ENCODE measurements at regions not wholly inside any gene's neighbourhood (a gene's known extent, or its start where the extent isn't known, plus 50 kb on each side); places are given as distances from the start of the nearest gene placed in this dataset.

GRCh38 chr13:97561182-97561581 is 127.2 kb downstream of the RAP2A start:
- DNase-seq (ENCODE audit: low read depth): no peak

GRCh38 chr13:97562962-97563361 is 129.0 kb downstream of the RAP2A start:
- DNase-seq (ENCODE audit: low read depth): no peak

- DNase-seq (ENCODE audit: low read depth): no peak
These were observed 131.0 kb downstream of the RAP2A start for GRCh38 chr13:97564956-97565355.

- no peak for DNase-seq (ENCODE audit: low read depth)
These were observed 131.9 kb downstream of the RAP2A start for GRCh38 chr13:97565906-97566305.

- DNase-seq (ENCODE audit: low read depth): no peak
These were observed 132.9 kb downstream of the RAP2A start for GRCh38 chr13:97566907-97567306.

- no peak for DNase-seq (ENCODE audit: low read depth)
These were observed 133.7 kb downstream of the RAP2A start for GRCh38 chr13:97567510-97568243.

- no peak for DNase-seq (ENCODE audit: low read depth)
These were observed 134.9 kb downstream of the RAP2A start for GRCh38 chr13:97568850-97569249.

GRCh38 chr13:97569841-97570240 is 135.9 kb downstream of the RAP2A start:
- no peak for DNase-seq (ENCODE audit: low read depth)

- no peak for DNase-seq (ENCODE audit: low read depth)
These were observed 136.5 kb downstream of the RAP2A start for GRCh38 chr13:97570442-97570841.

GRCh38 chr13:97573011-97573410 is 139.0 kb downstream of the RAP2A start:
- no peak for DNase-seq (ENCODE audit: low read depth)

GRCh38 chr13:97574926-97575325 is 141.0 kb downstream of the RAP2A start:
- DNase-seq (ENCODE audit: low read depth): peak; percentile 10

- DNase-seq (ENCODE audit: low read depth): no peak
These were observed 143.1 kb downstream of the RAP2A start for GRCh38 chr13:97577026-97577425.

- DNase-seq (ENCODE audit: low read depth): no peak
These were observed 148.2 kb downstream of the RAP2A start for GRCh38 chr13:97582170-97582569.

- no peak for DNase-seq (ENCODE audit: low read depth)
These were observed 150.0 kb downstream of the RAP2A start for GRCh38 chr13:97583907-97584497.

- no peak for DNase-seq (ENCODE audit: low read depth)
These were observed 153.0 kb downstream of the RAP2A start for GRCh38 chr13:97586941-97587340.

- DNase-seq (ENCODE audit: low read depth): no peak
These were observed 155.0 kb downstream of the RAP2A start for GRCh38 chr13:97588993-97589392.

GRCh38 chr13:97600458-97601075 is 166.6 kb downstream of the RAP2A start:
- peak; percentile 53 for DNase-seq (ENCODE audit: low read depth)

GRCh38 chr13:97615266-97615665 is 181.3 kb downstream of the RAP2A start:
- DNase-seq (ENCODE audit: low read depth): no peak

GRCh38 chr13:97616385-97616784 is 182.4 kb downstream of the RAP2A start:
- DNase-seq (ENCODE audit: low read depth): no peak

- DNase-seq (ENCODE audit: low read depth): no peak
These were observed 187.1 kb downstream of the RAP2A start for GRCh38 chr13:97621025-97621424.

GRCh38 chr13:97621631-97622030 is 187.7 kb downstream of the RAP2A start:
- DNase-seq (ENCODE audit: low read depth): no peak

GRCh38 chr13:97627566-97627965 is 193.6 kb downstream of the RAP2A start:
- peak; percentile 93 for DNase-seq (ENCODE audit: low read depth)

GRCh38 chr13:97629601-97630272 is 195.8 kb downstream of the RAP2A start:
- no peak for DNase-seq (ENCODE audit: low read depth)
